ENCODE measurements at regions not wholly inside any gene's neighbourhood (a gene's known extent, or its start where the extent isn't known, plus 50 kb on each side); places are given as distances from the start of the nearest gene placed in this dataset.

- no peaks in the 10 kb centered on the region for H3K4me1 ChIP-seq (ENCODE audit: control extremely low read depth in 1 of 4, control insufficient read depth in 4 of 4, insufficient read depth in 4 of 4, low read length in 3 of 4)
- no CpG with 5 or more reads among the region's 1 CpG for WGBS (ENCODE audit: insufficient coverage)
- no peaks in the 10 kb centered on the region for H3K36me3 ChIP-seq (ENCODE audit: control insufficient read depth in 4 of 4, insufficient read depth in 4 of 4, low read length in 3 of 4)
- no peaks in the 10 kb centered on the region for H3K9me3 ChIP-seq (ENCODE audit: control extremely low read depth in 1 of 5, control insufficient read depth in 4 of 5, insufficient read depth in 2 of 5, low read depth in 1 of 5, low read length in 4 of 5)
- no peak overlapping the region for H3K4me3 ChIP-seq (ENCODE audit: control insufficient read depth in 1 of 7, extremely low read depth in 1 of 7, insufficient read depth in 4 of 7, low read depth in 2 of 7, low read length in 6 of 7)
- POLR2A ChIA-PET, result no interaction called here
- CTCF ChIA-PET, result no interaction called here
- H3K27ac ChIP-seq (ENCODE audit: insufficient read depth in 1 of 2, low read depth in 1 of 2, low read length in 2 of 2, poor library complexity in 1 of 2, severe bottlenecking in 2 of 2), result no peak overlapping the region
- H3K27me3 ChIP-seq (replicated peaks in 2 of 5; ENCODE audit: control insufficient read depth in 4 of 5, insufficient read depth in 5 of 5, low read length in 4 of 5), result no peaks in the 10 kb centered on the region
- no peak for DNase-seq
These were observed 1297.6 kb upstream of the GOT2 start for GRCh38 chr16:60031740-60032139.

- Histone ChIP-seq H3K4me1 (ENCODE audit: control extremely low read depth in 1 of 4, control insufficient read depth in 4 of 4, insufficient read depth in 4 of 4, low read length in 3 of 4) (no peaks in the 10 kb centered on the region), H3K27me3 (replicated peaks in 2 of 5; ENCODE audit: control insufficient read depth in 4 of 5, insufficient read depth in 5 of 5, low read length in 4 of 5) (no peaks in the 10 kb centered on the region), H3K9me3 (ENCODE audit: control extremely low read depth in 1 of 5, control insufficient read depth in 4 of 5, insufficient read depth in 2 of 5, low read depth in 1 of 5, low read length in 4 of 5) (no peaks in the 10 kb centered on the region), H3K27ac (ENCODE audit: insufficient read depth in 1 of 2, low read depth in 1 of 2, low read length in 2 of 2, poor library complexity in 1 of 2, severe bottlenecking in 2 of 2) (no peak overlapping the region), H3K4me3 (ENCODE audit: control insufficient read depth in 1 of 7, extremely low read depth in 1 of 7, insufficient read depth in 4 of 7, low read depth in 2 of 7, low read length in 6 of 7) (no peak overlapping the region), H3K36me3 (ENCODE audit: control insufficient read depth in 4 of 4, insufficient read depth in 4 of 4, low read length in 3 of 4) (no peaks in the 10 kb centered on the region)
- ChIA-PET POLR2A (no interaction called here), CTCF (no interaction called here)
- no peak for DNase-seq
These were observed 1293.2 kb upstream of the GOT2 start for GRCh38 chr16:60027351-60027750.

GRCh38 chr16:60013076-60013475 is 1279.0 kb upstream of the GOT2 start:
- WGBS (ENCODE audit: insufficient coverage), result 96% methylated on average over 8 of the region's 8 CpGs
- DNase-seq, result no peak

GRCh38 chr16:60001523-60001922 is 1267.4 kb upstream of the GOT2 start:
- POLR2A ChIA-PET, result no interaction called here
- no peaks in the 10 kb centered on the region for H3K27me3 ChIP-seq (replicated peaks in 2 of 5; ENCODE audit: control insufficient read depth in 4 of 5, insufficient read depth in 5 of 5, low read length in 4 of 5)
- H3K9me3 ChIP-seq (ENCODE audit: control extremely low read depth in 1 of 5, control insufficient read depth in 4 of 5, insufficient read depth in 2 of 5, low read depth in 1 of 5, low read length in 4 of 5), result peaks cover 0 to 3% (median 1%) of the 10 kb centered on the region in 5 experiments

More at GRCh38 chr16:60013076-60013475, 1279.0 kb upstream of the GOT2 start:
- ChIA-PET POLR2A (no interaction called here), CTCF (no interaction called here)
- Histone ChIP-seq H3K4me3 (ENCODE audit: control insufficient read depth in 1 of 7, extremely low read depth in 1 of 7, insufficient read depth in 4 of 7, low read depth in 2 of 7, low read length in 6 of 7) (no peak overlapping the region), H3K9me3 (ENCODE audit: control extremely low read depth in 1 of 5, control insufficient read depth in 4 of 5, insufficient read depth in 2 of 5, low read depth in 1 of 5, low read length in 4 of 5) (peaks cover 0 to 10% (median 0%) of the 10 kb centered on the region in 5 experiments), H3K27ac (ENCODE audit: insufficient read depth in 1 of 2, low read depth in 1 of 2, low read length in 2 of 2, poor library complexity in 1 of 2, severe bottlenecking in 2 of 2) (no peak overlapping the region), H3K27me3 (replicated peaks in 2 of 5; ENCODE audit: control insufficient read depth in 4 of 5, insufficient read depth in 5 of 5, low read length in 4 of 5) (no peaks in the 10 kb centered on the region), H3K36me3 (ENCODE audit: control insufficient read depth in 4 of 4, insufficient read depth in 4 of 4, low read length in 3 of 4) (no peaks in the 10 kb centered on the region), H3K4me1 (ENCODE audit: control extremely low read depth in 1 of 4, control insufficient read depth in 4 of 4, insufficient read depth in 4 of 4, low read length in 3 of 4) (no peaks in the 10 kb centered on the region)

GRCh38 chr16:59997706-59998105 is 1263.6 kb upstream of the GOT2 start:
- Histone ChIP-seq H3K27ac (ENCODE audit: insufficient read depth in 1 of 2, low read depth in 1 of 2, low read length in 2 of 2, poor library complexity in 1 of 2, severe bottlenecking in 2 of 2) (no peak overlapping the region), H3K4me3 (ENCODE audit: control insufficient read depth in 1 of 7, extremely low read depth in 1 of 7, insufficient read depth in 4 of 7, low read depth in 2 of 7, low read length in 6 of 7) (no peak overlapping the region), H3K27me3 (replicated peaks in 2 of 5; ENCODE audit: control insufficient read depth in 4 of 5, insufficient read depth in 5 of 5, low read length in 4 of 5) (no peaks in the 10 kb centered on the region), H3K4me1 (ENCODE audit: control extremely low read depth in 1 of 4, control insufficient read depth in 4 of 4, insufficient read depth in 4 of 4, low read length in 3 of 4) (no peaks in the 10 kb centered on the region), H3K36me3 (ENCODE audit: control insufficient read depth in 4 of 4, insufficient read depth in 4 of 4, low read length in 3 of 4) (no peaks in the 10 kb centered on the region), H3K9me3 (ENCODE audit: control extremely low read depth in 1 of 5, control insufficient read depth in 4 of 5, insufficient read depth in 2 of 5, low read depth in 1 of 5, low read length in 4 of 5) (peaks cover 0 to 3% (median 1%) of the 10 kb centered on the region in 5 experiments)
- POLR2A ChIA-PET, result no interaction called here
- DNase-seq, result no peak
- CTCF ChIA-PET, result no interaction called here
- WGBS (ENCODE audit: insufficient coverage), result 100% methylated on average over 2 of the region's 4 CpGs

More at GRCh38 chr16:60001523-60001922, 1267.4 kb upstream of the GOT2 start:
- Histone ChIP-seq H3K27ac (ENCODE audit: insufficient read depth in 1 of 2, low read depth in 1 of 2, low read length in 2 of 2, poor library complexity in 1 of 2, severe bottlenecking in 2 of 2) (no peak overlapping the region), H3K4me3 (ENCODE audit: control insufficient read depth in 1 of 7, extremely low read depth in 1 of 7, insufficient read depth in 4 of 7, low read depth in 2 of 7, low read length in 6 of 7) (no peak overlapping the region), H3K4me1 (ENCODE audit: control extremely low read depth in 1 of 4, control insufficient read depth in 4 of 4, insufficient read depth in 4 of 4, low read length in 3 of 4) (no peaks in the 10 kb centered on the region), H3K36me3 (ENCODE audit: control insufficient read depth in 4 of 4, insufficient read depth in 4 of 4, low read length in 3 of 4) (no peaks in the 10 kb centered on the region)
- DNase-seq, result no peak
- CTCF ChIA-PET, result no interaction called here
- WGBS (ENCODE audit: insufficient coverage), result 42% methylated on average over 2 of the region's 3 CpGs

- H3K27ac ChIP-seq (ENCODE audit: insufficient read depth in 1 of 2, low read depth in 1 of 2, low read length in 2 of 2, poor library complexity in 1 of 2, severe bottlenecking in 2 of 2), result no peak overlapping the region
- no peak overlapping the region for H3K4me3 ChIP-seq (ENCODE audit: control insufficient read depth in 1 of 7, extremely low read depth in 1 of 7, insufficient read depth in 4 of 7, low read depth in 2 of 7, low read length in 6 of 7)
- 78% methylated on average over 10 of the region's 10 CpGs for WGBS (ENCODE audit: insufficient coverage)
- ChIA-PET POLR2A (no interaction called here), CTCF (no interaction called here)
- H3K4me1 ChIP-seq (ENCODE audit: control extremely low read depth in 1 of 4, control insufficient read depth in 4 of 4, insufficient read depth in 4 of 4, low read length in 3 of 4), result no peaks in the 10 kb centered on the region
- H3K27me3 ChIP-seq (replicated peaks in 2 of 5; ENCODE audit: control insufficient read depth in 4 of 5, insufficient read depth in 5 of 5, low read length in 4 of 5), result no peaks in the 10 kb centered on the region
- H3K36me3 ChIP-seq (ENCODE audit: control insufficient read depth in 4 of 4, insufficient read depth in 4 of 4, low read length in 3 of 4), result no peaks in the 10 kb centered on the region
- H3K9me3 ChIP-seq (ENCODE audit: control extremely low read depth in 1 of 5, control insufficient read depth in 4 of 5, insufficient read depth in 2 of 5, low read depth in 1 of 5, low read length in 4 of 5), result peaks cover 0 to 3% (median 0%) of the 10 kb centered on the region in 5 experiments
- DNase-seq, result no peak
These were observed 1259.0 kb upstream of the GOT2 start for GRCh38 chr16:59993101-59993500.

- ChIA-PET CTCF (no interaction called here), POLR2A (no interaction called here)
- Histone ChIP-seq H3K27me3 (replicated peaks in 2 of 5; ENCODE audit: control insufficient read depth in 4 of 5, insufficient read depth in 5 of 5, low read length in 4 of 5) (no peaks in the 10 kb centered on the region), H3K27ac (ENCODE audit: insufficient read depth in 1 of 2, low read depth in 1 of 2, low read length in 2 of 2, poor library complexity in 1 of 2, severe bottlenecking in 2 of 2) (no peak overlapping the region), H3K4me1 (ENCODE audit: control extremely low read depth in 1 of 4, control insufficient read depth in 4 of 4, insufficient read depth in 4 of 4, low read length in 3 of 4) (no peaks in the 10 kb centered on the region), H3K36me3 (ENCODE audit: control insufficient read depth in 4 of 4, insufficient read depth in 4 of 4, low read length in 3 of 4) (no peaks in the 10 kb centered on the region), H3K9me3 (ENCODE audit: control extremely low read depth in 1 of 5, control insufficient read depth in 4 of 5, insufficient read depth in 2 of 5, low read depth in 1 of 5, low read length in 4 of 5) (peaks cover 0 to 3% (median 0%) of the 10 kb centered on the region in 5 experiments), H3K4me3 (ENCODE audit: control insufficient read depth in 1 of 7, extremely low read depth in 1 of 7, insufficient read depth in 4 of 7, low read depth in 2 of 7, low read length in 6 of 7) (no peak overlapping the region)
- no CpG with 5 or more reads among the region's 2 CpGs for WGBS (ENCODE audit: insufficient coverage)
- DNase-seq, result no peak
These were observed 1257.1 kb upstream of the GOT2 start for GRCh38 chr16:59991171-59991570.

All from common myeloid progenitor, CD34-positive (primary cell).